ENCODE measurements at regions not wholly inside any gene's neighbourhood (a gene's known extent, or its start where the extent isn't known, plus 50 kb on each side); places are given as distances from the start of the nearest gene placed in this dataset.

DNA sequence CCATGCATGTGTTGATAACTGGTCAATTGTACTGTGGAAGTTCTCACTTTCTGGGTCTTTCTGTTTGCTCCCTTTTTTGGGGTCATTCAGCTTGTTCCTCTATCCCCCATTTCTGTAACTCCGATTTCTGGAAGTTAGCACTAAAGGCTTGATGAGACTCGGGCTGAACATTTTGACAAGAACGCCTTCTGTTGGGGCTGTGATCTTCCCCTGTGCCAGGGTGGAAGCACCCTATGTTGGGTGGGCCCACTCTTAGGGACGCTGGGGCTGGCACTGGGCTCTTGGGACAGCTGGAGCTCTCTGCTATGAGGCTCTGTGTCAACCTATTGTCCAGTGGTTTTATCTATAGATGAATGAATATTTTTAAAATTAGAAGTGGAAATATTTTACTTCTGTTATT is 60.1 kb upstream of the FRMD1 start:
- Histone ChIP-seq H3K4me3 (no peak overlapping the region), H3K27ac (no peak overlapping the region), H3K27me3 (ENCODE audit: insufficient read depth in 3 of 3, low read length in 2 of 3) (no peaks in the 10 kb centered on the region), H3K36me3 (ENCODE audit: insufficient read depth in 1 of 2, low read depth in 1 of 2) (no peaks in the 10 kb centered on the region), H3K4me1 (no peaks in the 10 kb centered on the region), H3K9me3 (no peaks in the 10 kb centered on the region)
- ATAC-seq (no peak), DNase-seq (no peak)
- intact Hi-C loops (cut with DNase I): no loop called here
- TF ChIP-seq, protein P1, sequence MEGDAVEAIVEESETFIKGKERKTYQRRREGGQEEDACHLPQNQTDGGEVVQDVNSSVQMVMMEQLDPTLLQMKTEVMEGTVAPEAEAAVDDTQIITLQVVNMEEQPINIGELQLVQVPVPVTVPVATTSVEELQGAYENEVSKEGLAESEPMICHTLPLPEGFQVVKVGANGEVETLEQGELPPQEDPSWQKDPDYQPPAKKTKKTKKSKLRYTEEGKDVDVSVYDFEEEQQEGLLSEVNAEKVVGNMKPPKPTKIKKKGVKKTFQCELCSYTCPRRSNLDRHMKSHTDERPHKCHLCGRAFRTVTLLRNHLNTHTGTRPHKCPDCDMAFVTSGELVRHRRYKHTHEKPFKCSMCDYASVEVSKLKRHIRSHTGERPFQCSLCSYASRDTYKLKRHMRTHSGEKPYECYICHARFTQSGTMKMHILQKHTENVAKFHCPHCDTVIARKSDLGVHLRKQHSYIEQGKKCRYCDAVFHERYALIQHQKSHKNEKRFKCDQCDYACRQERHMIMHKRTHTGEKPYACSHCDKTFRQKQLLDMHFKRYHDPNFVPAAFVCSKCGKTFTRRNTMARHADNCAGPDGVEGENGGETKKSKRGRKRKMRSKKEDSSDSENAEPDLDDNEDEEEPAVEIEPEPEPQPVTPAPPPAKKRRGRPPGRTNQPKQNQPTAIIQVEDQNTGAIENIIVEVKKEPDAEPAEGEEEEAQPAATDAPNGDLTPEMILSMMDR (IDR thresholded peaks at IDR 0.05): no peak
- 80% methylated on average over 4 of the region's 4 CpGs for WGBS, 3 donors

DNA sequence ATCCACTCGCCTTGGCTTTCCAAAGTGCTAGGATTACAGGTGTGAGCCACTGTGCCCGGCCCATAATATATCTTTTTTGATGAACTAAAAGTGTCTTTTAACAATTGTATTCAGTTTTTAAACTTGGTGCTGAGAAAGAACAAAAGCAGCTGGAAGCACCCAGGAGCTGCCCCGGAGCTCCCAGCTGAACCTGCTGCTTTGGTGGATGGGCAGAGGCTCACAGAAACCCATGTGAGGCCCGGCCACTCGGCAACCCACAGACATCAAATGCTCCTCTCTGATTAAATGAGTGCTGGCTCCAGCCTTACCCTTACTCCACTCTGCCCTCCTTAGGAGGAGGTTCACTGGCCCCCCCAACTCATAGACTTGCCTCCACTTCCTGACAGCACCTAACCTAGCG is 59.4 kb upstream of the FRMD1 start:
- Histone ChIP-seq H3K36me3 (ENCODE audit: insufficient read depth in 1 of 2, low read depth in 1 of 2) (no peaks in the 10 kb centered on the region), H3K4me3 (no peak overlapping the region), H3K9me3 (no peaks in the 10 kb centered on the region), H3K27me3 (ENCODE audit: insufficient read depth in 3 of 3, low read length in 2 of 3) (no peaks in the 10 kb centered on the region), H3K27ac (no peak overlapping the region), H3K4me1 (peaks cover 5% of the 10 kb centered on the region)
- TF ChIP-seq, protein P1 (IDR thresholded peaks at IDR 0.05): no peak
- ATAC-seq (no peak), DNase-seq (no peak)
- WGBS, 3 donors: 87 to 93% (median 91%) methylated on average over 6 of the region's 6 CpGs
- intact Hi-C loops (cut with DNase I): no loop called here

DNA sequence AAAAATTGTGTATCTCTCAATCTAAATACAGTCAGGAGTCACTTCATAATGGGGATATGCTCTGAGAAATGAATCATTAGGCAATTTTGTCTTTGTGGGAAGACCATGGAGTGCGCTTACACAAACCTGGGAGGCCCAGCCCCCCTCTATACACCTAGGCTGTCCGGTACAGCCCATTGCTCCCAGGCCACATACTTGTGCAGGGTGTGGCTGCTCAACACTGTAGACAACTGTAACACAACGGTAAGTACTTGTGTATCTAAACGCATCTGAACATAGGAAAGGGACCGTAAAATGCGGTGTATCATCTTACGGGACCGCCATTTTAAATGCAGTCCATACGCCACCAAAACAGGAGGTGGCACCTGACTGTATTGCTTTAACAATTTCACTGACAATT is 58.0 kb upstream of the FRMD1 start:
- intact Hi-C loops (cut with DNase I): no loop called here
- Histone ChIP-seq H3K36me3 (ENCODE audit: insufficient read depth in 1 of 2, low read depth in 1 of 2) (no peaks in the 10 kb centered on the region), H3K27me3 (ENCODE audit: insufficient read depth in 3 of 3, low read length in 2 of 3) (no peaks in the 10 kb centered on the region), H3K9me3 (no peaks in the 10 kb centered on the region), H3K4me3 (no peak overlapping the region), H3K27ac (no peak overlapping the region), H3K4me1 (peaks cover 6% of the 10 kb centered on the region)
- TF ChIP-seq, protein P1 (IDR thresholded peaks at IDR 0.05): no peak
- DNase-seq: no peak
- ATAC-seq: no peak
- WGBS, 3 donors: 93 to 94% (median 93%) methylated on average over 9 of the region's 9 CpGs

DNA sequence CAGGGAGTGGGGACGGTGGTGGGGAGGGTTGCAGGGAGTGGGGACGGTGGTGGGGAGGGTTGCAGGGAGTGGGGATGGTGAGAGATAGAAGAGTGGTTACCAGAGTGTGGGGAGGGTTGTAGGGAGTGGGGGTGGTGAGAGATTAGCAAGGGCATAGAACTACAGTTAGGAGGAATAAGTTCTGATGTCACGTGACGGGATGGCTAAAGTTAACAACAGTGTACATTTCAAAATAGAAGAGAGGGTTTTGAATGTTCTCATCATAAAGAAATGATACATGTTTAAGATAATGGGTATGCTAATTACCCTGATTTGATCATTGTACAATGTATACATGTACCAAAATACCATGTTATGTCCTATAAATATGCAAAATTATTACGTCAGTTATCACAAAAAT is 57.6 kb upstream of the FRMD1 start:
- Histone ChIP-seq H3K27ac (no peak overlapping the region), H3K9me3 (no peaks in the 10 kb centered on the region), H3K4me1 (peaks cover 6% of the 10 kb centered on the region), H3K36me3 (ENCODE audit: insufficient read depth in 1 of 2, low read depth in 1 of 2) (no peaks in the 10 kb centered on the region), H3K27me3 (ENCODE audit: insufficient read depth in 3 of 3, low read length in 2 of 3) (peaks cover 0 to under 1% (median 0%) of the 10 kb centered on the region in 3 donors), H3K4me3 (no peak overlapping the region)
- TF ChIP-seq, protein P1 (IDR thresholded peaks at IDR 0.05): no peak
- intact Hi-C loops (cut with DNase I): no loop called here
- 92 to 97% (median 95%) methylated on average over 4 to 5 of the region's 5 CpGs for WGBS, 3 donors
- ATAC-seq: no peak
- DNase-seq: no peak

DNA sequence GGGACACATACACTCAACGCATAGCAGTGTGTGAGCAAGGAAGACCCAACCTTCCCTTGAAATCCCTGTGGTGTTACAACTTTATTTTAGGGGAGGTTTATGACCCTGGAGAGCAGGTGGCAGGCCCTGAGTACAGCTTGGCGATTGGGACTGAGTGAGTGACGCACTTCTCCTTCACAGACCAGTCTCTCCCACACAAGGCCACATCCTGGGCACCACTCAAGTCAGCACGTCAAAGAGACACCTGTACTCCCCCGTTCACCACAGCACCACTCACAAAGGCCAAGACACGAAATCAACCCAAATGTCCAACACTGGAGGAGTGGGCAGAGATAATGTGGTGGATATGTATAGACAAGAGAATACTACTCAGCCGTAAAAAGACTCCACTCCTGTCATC is 57.0 kb upstream of the FRMD1 start:
- H3K4me3 ChIP-seq: no peak overlapping the region
- no peaks in the 10 kb centered on the region for H3K36me3 ChIP-seq (ENCODE audit: insufficient read depth in 1 of 2, low read depth in 1 of 2)
- intact Hi-C loops (cut with DNase I): no loop called here
- peaks cover 0 to 7% (median 0%) of the 10 kb centered on the region in 3 donors for H3K27me3 ChIP-seq (ENCODE audit: insufficient read depth in 3 of 3, low read length in 2 of 3)
- TF ChIP-seq, protein P1 (IDR thresholded peaks at IDR 0.05): no peak
- peaks cover 6% of the 10 kb centered on the region for H3K4me1 ChIP-seq
- ATAC-seq (no peak), DNase-seq (no peak)
- 94 to 97% (median 96%) methylated on average over 7 of the region's 7 CpGs for WGBS, 3 donors
- no peaks in the 10 kb centered on the region for H3K9me3 ChIP-seq
- no peak overlapping the region for H3K27ac ChIP-seq
